Liver (tissue), 8 donors: ENCODE measurements at regions not wholly inside any gene's neighbourhood (a gene's known extent, or its start where the extent isn't known, plus 50 kb on each side); places are given as distances from the start of the nearest gene placed in this dataset.

Experiments
- DNase-seq: peaks from one replicate; pipeline ENCODE4 v3.0.0-alpha.2; 2017; ENCODE audit warnings: low spot score
- H3K27ac ChIP-seq, 2 donors: one replicate each; pipeline ENCODE4 v1.7.0; 2013; ENCODE audit warnings: inconsistent platforms in 2 of 2, low read length in 2 of 2, control low read depth in 1 of 2, low read depth in 1 of 2, mild to moderate bottlenecking in 1 of 2
- H3K27me3 ChIP-seq, 4 donors: one replicate each; pipeline versions ENCODE4 v1.6.1 to v1.7.0; 2013; ENCODE audit warnings: low read length in 3 of 4, inconsistent platforms in 1 of 4, mild to moderate bottlenecking in 1 of 4, moderate library complexity in 1 of 4; ENCODE audit not compliant: control insufficient read depth in 4 of 4, insufficient read depth in 4 of 4
- H3K36me3 ChIP-seq, 4 donors: one replicate each; pipeline versions ENCODE4 v1.6.1 to v1.7.0; 2013; ENCODE audit warnings: low read length in 3 of 4, mild to moderate bottlenecking in 3 of 4, low read depth in 1 of 4, moderate library complexity in 1 of 4; ENCODE audit not compliant: control insufficient read depth in 4 of 4, insufficient read depth in 3 of 4
- H3K4me1 ChIP-seq, 4 donors: one replicate each; pipeline versions ENCODE4 v1.6.1 to v1.7.0; 2013; ENCODE audit warnings: low read length in 3 of 4, mild to moderate bottlenecking in 3 of 4, moderate library complexity in 1 of 4; ENCODE audit not compliant: control insufficient read depth in 4 of 4, insufficient read depth in 4 of 4
- H3K4me3 ChIP-seq, 3 donors: one replicate each; pipeline versions ENCODE4 v1.6.1 to v1.7.0; 2013; ENCODE audit warnings: low read length in 3 of 3, control low read depth in 1 of 3, low read depth in 1 of 3, mild to moderate bottlenecking in 1 of 3
- H3K9ac ChIP-seq, 2 donors: one replicate each; pipeline ENCODE4 v1.7.0; 2013; ENCODE audit warnings: low read length in 2 of 2, mild to moderate bottlenecking in 2 of 2, moderate library complexity in 2 of 2, control low read depth in 1 of 2, low read depth in 1 of 2
- H3K9me3 ChIP-seq, 4 donors: one replicate each; pipeline versions ENCODE4 v1.6.1 to v1.7.0; 2013; ENCODE audit warnings: low read length in 3 of 4; ENCODE audit not compliant: control insufficient read depth in 4 of 4
- CTCF ChIP-seq: fragments of 150-350 bp; IDR thresholded peaks from 2 replicates; pipeline ENCODE4 v1.5.1; 2017; ENCODE audit warnings: improper control_type of control experiment, low read depth, low read length; ENCODE audit not compliant: missing input control
- EGR1 ChIP-seq, 2 donors: IDR thresholded peaks; 2 replicates each; pipeline ENCODE4 v1.6.1; 2016 to 2018; ENCODE audit warnings: antibody characterized with exemption in 2 of 2, low read depth in 2 of 2
- FOXA1 ChIP-seq: IDR thresholded peaks from 2 replicates; pipeline ENCODE4 v1.6.1; 2016; ENCODE audit warnings: antibody characterized with exemption
- HNF4A ChIP-seq, 2 donors: conservative IDR thresholded peaks; 2 replicates each; pipeline ENCODE4 v1.6.1; 2016; ENCODE audit warnings: antibody characterized with exemption in 2 of 2, mild to moderate bottlenecking in 2 of 2
- HNF4G ChIP-seq: IDR thresholded peaks from 2 replicates; pipeline ENCODE4 v1.6.1; 2016; ENCODE audit warnings: antibody characterized with exemption
- JUND ChIP-seq, 2 donors: IDR thresholded peaks; 2 replicates each; pipeline ENCODE4 v1.6.1; 2016; ENCODE audit warnings: antibody characterized with exemption in 2 of 2
- MAX ChIP-seq: IDR thresholded peaks from 2 replicates; pipeline ENCODE4 v1.6.1; 2016; ENCODE audit warnings: antibody characterized with exemption
- NR2F2 ChIP-seq: IDR thresholded peaks from 2 replicates; pipeline ENCODE4 v1.6.1; 2016; ENCODE audit warnings: antibody characterized with exemption
- RAD21 ChIP-seq, 2 donors: IDR thresholded peaks; 2 replicates each; pipeline ENCODE4 v1.6.1; 2016; ENCODE audit warnings: antibody characterized with exemption in 2 of 2, mild to moderate bottlenecking in 2 of 2
- RXRA ChIP-seq, 2 donors: IDR thresholded peaks; 2 replicates each; pipeline ENCODE4 v1.6.1; 2017 to 2018; ENCODE audit warnings: antibody characterized with exemption in 2 of 2, mild to moderate bottlenecking in 1 of 2
- SP1 ChIP-seq: IDR thresholded peaks from 2 replicates; pipeline ENCODE4 v1.6.1; 2018; ENCODE audit warnings: antibody characterized with exemption, mild to moderate bottlenecking
- TAF1 ChIP-seq: conservative IDR thresholded peaks from 2 replicates; pipeline ENCODE4 v1.6.1; 2016; ENCODE audit warnings: antibody characterized with exemption, mild to moderate bottlenecking
- YY1 ChIP-seq: IDR thresholded peaks from 2 replicates; pipeline ENCODE4 v1.6.1; 2016; ENCODE audit warnings: antibody characterized with exemption, mild to moderate bottlenecking
- WGBS: extraction: QIAGEN DNeasy Blood & Tissue Kit; methylation state at CpG from one replicate; pipeline ENCODE4 v1.1.7; 2013; 5-methylcytosine and 5-hydroxymethylcytosine counted together
- TF ChIP-seq, protein P1 (sequence below): IDR thresholded peaks from 2 replicates; pipeline ENCODE4 v1.6.1; 2016; ENCODE audit warnings: antibody characterized with exemption, mild to moderate bottlenecking
- TF ChIP-seq, protein P2 (sequence below): IDR thresholded peaks from 2 replicates; pipeline ENCODE4 v1.6.1; 2016; ENCODE audit warnings: antibody characterized with exemption
- TF ChIP-seq, protein P3 (sequence below): IDR thresholded peaks from 2 replicates; pipeline ENCODE4 v1.6.1; 2016; ENCODE audit warnings: antibody characterized with exemption
- donor health status: healthy.
- donor health status: healthy.
- donor health status: healthy.
- donor health status: healthy.
- donor health status: healthy.

DNA sequence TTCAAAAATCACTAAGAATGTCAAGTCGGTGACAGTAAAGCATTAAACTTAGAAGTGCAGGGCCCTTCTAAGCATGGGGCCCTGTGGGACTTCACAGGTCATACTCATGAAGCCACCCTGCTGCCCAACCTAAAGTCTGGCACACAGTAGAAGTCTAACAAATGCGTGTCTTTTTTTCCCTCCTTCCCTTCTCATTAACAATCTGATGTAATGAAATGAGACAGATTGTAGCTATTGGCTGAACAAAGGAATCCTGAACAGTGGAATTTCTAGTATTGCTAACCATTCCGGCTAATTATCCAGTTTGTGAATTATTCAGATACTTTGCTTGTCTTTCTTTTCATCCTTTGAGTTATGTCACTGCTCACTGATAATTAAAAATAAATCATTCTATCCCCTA is 369.9 kb downstream of the WDR11 start:
- H3K9ac ChIP-seq, result no peak overlapping the region
- H3K9me3 ChIP-seq, result no peaks in the 10 kb centered on the region
- H3K4me1 ChIP-seq, result peaks cover 0 to 5% (median 3%) of the 10 kb centered on the region in 4 donors
- H3K27me3 ChIP-seq, result no peaks in the 10 kb centered on the region
- H3K27ac ChIP-seq, result no peak overlapping the region
- H3K36me3 ChIP-seq, result no peaks in the 10 kb centered on the region
- no peak for DNase-seq
- no peak overlapping the region for H3K4me3 ChIP-seq
- TF ChIP-seq TAF1, result no peak
- TF ChIP-seq FOXA1, result no peak
- TF ChIP-seq EGR1 (IDR thresholded peaks at IDR 0.05; ENCODE audit: low read depth in 2 of 2), result no peak
- TF ChIP-seq HNF4A (conservative IDR thresholded peaks at IDR 0.05), result no peak
- no peak for TF ChIP-seq RAD21 (IDR thresholded peaks at IDR 0.05)
- TF ChIP-seq, protein P1, sequence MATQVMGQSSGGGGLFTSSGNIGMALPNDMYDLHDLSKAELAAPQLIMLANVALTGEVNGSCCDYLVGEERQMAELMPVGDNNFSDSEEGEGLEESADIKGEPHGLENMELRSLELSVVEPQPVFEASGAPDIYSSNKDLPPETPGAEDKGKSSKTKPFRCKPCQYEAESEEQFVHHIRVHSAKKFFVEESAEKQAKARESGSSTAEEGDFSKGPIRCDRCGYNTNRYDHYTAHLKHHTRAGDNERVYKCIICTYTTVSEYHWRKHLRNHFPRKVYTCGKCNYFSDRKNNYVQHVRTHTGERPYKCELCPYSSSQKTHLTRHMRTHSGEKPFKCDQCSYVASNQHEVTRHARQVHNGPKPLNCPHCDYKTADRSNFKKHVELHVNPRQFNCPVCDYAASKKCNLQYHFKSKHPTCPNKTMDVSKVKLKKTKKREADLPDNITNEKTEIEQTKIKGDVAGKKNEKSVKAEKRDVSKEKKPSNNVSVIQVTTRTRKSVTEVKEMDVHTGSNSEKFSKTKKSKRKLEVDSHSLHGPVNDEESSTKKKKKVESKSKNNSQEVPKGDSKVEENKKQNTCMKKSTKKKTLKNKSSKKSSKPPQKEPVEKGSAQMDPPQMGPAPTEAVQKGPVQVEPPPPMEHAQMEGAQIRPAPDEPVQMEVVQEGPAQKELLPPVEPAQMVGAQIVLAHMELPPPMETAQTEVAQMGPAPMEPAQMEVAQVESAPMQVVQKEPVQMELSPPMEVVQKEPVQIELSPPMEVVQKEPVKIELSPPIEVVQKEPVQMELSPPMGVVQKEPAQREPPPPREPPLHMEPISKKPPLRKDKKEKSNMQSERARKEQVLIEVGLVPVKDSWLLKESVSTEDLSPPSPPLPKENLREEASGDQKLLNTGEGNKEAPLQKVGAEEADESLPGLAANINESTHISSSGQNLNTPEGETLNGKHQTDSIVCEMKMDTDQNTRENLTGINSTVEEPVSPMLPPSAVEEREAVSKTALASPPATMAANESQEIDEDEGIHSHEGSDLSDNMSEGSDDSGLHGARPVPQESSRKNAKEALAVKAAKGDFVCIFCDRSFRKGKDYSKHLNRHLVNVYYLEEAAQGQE, result no peak
- TF ChIP-seq, protein P2, sequence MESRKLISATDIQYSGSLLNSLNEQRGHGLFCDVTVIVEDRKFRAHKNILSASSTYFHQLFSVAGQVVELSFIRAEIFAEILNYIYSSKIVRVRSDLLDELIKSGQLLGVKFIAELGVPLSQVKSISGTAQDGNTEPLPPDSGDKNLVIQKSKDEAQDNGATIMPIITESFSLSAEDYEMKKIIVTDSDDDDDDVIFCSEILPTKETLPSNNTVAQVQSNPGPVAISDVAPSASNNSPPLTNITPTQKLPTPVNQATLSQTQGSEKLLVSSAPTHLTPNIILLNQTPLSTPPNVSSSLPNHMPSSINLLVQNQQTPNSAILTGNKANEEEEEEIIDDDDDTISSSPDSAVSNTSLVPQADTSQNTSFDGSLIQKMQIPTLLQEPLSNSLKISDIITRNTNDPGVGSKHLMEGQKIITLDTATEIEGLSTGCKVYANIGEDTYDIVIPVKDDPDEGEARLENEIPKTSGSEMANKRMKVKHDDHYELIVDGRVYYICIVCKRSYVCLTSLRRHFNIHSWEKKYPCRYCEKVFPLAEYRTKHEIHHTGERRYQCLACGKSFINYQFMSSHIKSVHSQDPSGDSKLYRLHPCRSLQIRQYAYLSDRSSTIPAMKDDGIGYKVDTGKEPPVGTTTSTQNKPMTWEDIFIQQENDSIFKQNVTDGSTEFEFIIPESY, result no peak
- no peak for TF ChIP-seq RXRA (IDR thresholded peaks at IDR 0.05)
- TF ChIP-seq, protein P3, sequence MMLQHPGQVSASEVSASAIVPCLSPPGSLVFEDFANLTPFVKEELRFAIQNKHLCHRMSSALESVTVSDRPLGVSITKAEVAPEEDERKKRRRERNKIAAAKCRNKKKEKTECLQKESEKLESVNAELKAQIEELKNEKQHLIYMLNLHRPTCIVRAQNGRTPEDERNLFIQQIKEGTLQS, result no peak
- no peak for TF ChIP-seq NR2F2
- TF ChIP-seq YY1, result no peak
- TF ChIP-seq MAX, result no peak
- no peak for TF ChIP-seq CTCF
- TF ChIP-seq SP1, result no peak
- TF ChIP-seq HNF4G, result no peak
- WGBS, result 93% methylated on average over 3 of the region's 3 CpGs

DNA sequence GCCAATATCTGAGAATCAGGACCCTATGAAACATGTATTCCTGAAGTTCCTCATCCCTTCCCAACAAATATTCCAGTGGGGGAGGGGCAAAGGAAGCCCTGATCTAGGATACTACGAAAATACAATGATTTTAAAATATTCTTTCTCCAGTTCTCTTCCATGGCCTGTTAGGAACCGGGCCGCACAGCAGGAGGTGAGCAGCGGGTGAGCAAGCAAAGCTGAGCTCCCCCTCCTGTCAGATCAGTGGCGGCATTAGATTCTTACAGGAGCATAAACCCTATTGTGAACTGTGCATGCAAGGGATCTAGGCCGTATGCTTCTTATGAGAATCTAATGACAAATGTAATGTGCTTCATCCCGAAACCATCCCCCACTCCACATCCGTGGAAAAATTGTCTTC is 370.8 kb downstream of the WDR11 start:
- no peaks in the 10 kb centered on the region for H3K9me3 ChIP-seq
- no peak for DNase-seq
- WGBS, result 85% methylated on average over 8 of the region's 8 CpGs
- H3K27me3 ChIP-seq, result no peaks in the 10 kb centered on the region
- H3K36me3 ChIP-seq, result no peaks in the 10 kb centered on the region
- H3K4me3 ChIP-seq, result no peak overlapping the region
- H3K27ac ChIP-seq, result no peak overlapping the region
- no peak overlapping the region for H3K9ac ChIP-seq
- TF ChIP-seq HNF4G, result no peak
- TF ChIP-seq NR2F2, result no peak
- TF ChIP-seq, protein P1, result no peak
- no peak for TF ChIP-seq JUND (IDR thresholded peaks at IDR 0.05)
- no peak for TF ChIP-seq YY1
- no peak for TF ChIP-seq FOXA1
- TF ChIP-seq MAX, result no peak
- peaks cover 0 to 3% (median 2%) of the 10 kb centered on the region in 4 donors for H3K4me1 ChIP-seq
